ENCODE measurements at regions not wholly inside any gene's neighbourhood (a gene's known extent, or its start where the extent isn't known, plus 50 kb on each side); places are given as distances from the start of the nearest gene placed in this dataset.

DNA sequence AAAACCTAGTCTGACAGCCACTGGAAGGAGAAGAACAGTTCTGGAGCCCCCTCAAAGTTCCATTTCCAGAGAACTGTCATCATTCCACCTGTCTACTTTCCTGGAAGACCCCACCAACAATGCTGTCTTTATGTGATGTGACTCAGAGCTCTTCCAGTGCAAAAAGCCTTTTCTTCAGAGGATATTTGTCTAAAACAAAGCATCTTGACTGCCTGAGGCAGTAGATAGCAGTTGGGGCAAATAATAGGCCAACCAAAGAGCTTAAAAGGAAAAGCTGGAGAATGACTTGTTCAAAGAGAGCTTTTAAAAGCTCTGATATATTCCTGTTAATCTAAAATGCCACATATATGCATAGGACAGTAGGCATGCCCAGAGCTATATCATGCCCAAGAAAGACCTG, 62.6 kb downstream of the MIS18A start:
- TF ChIP-seq, protein P1, sequence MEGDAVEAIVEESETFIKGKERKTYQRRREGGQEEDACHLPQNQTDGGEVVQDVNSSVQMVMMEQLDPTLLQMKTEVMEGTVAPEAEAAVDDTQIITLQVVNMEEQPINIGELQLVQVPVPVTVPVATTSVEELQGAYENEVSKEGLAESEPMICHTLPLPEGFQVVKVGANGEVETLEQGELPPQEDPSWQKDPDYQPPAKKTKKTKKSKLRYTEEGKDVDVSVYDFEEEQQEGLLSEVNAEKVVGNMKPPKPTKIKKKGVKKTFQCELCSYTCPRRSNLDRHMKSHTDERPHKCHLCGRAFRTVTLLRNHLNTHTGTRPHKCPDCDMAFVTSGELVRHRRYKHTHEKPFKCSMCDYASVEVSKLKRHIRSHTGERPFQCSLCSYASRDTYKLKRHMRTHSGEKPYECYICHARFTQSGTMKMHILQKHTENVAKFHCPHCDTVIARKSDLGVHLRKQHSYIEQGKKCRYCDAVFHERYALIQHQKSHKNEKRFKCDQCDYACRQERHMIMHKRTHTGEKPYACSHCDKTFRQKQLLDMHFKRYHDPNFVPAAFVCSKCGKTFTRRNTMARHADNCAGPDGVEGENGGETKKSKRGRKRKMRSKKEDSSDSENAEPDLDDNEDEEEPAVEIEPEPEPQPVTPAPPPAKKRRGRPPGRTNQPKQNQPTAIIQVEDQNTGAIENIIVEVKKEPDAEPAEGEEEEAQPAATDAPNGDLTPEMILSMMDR (conservative IDR thresholded peaks at IDR 0.05; ENCODE audit: low read depth, low read length), result no peak
- H3K4me3 ChIP-seq (ENCODE audit: low read depth, low read length), result no peak overlapping the region
- no peak for DNase-seq (ENCODE audit: low read depth)

DNA sequence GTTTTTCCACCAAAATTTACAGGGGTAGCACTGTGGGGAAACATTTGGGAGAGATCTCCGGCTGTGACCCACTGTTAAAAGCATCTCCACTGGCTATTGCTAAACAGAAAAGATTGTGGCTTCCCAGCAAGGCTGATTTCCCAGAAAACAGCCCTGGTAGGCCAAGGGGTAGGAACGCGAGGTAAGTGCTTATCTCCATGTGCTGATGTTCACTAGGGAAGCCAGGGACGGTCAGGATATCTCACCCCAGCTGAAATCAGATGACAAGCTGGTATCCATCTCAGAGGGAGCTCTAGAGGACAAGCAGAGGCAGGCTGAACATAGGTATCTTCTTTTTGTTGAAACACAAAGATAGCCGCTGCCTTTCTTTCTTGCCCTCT, 63.6 kb downstream of the MIS18A start:
- no peak overlapping the region for H3K4me3 ChIP-seq (ENCODE audit: low read depth, low read length)

DNA sequence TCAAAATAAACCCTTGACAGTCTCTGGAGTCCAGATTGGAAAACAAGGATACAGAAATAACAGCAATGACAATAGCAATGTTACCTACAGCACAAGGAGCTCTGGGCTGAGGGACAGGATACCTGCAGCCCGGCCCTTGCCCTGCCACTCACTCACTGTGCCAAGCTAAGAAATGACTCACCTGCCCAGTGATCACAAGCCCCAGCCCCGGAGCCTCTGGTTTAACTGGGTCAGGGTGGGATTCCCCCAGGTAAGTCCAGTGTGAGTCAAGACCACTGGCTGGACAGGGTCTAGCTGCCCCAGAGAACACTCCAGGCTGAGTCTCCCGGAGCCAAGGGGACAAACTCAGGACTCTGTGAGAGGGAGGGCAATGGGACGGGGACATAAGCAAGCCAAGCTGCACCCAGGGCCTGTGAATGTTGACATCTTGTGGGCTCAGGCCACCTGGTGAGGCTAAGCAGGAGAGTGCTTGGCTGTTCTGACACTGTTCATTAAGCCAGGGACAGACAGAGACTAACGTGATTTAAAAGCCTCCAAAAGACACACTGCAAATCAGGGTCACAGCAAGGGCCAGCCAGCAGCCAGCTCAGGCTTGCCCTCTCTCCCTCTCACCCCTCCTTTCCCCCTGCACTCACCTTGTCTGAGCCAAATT, 64.1 kb downstream of the MIS18A start:
- TF ChIP-seq, protein P1 (conservative IDR thresholded peaks at IDR 0.05; ENCODE audit: low read depth, low read length), result no peak
- H3K4me3 ChIP-seq (ENCODE audit: low read depth, low read length), result no peak overlapping the region
- no peak for DNase-seq (ENCODE audit: low read depth)

More for the DNA sequence above, 63.6 kb downstream of the MIS18A start:
- TF ChIP-seq, protein P1 (conservative IDR thresholded peaks at IDR 0.05; ENCODE audit: low read depth, low read length), result no peak
- DNase-seq (ENCODE audit: low read depth), result no peak

DNA sequence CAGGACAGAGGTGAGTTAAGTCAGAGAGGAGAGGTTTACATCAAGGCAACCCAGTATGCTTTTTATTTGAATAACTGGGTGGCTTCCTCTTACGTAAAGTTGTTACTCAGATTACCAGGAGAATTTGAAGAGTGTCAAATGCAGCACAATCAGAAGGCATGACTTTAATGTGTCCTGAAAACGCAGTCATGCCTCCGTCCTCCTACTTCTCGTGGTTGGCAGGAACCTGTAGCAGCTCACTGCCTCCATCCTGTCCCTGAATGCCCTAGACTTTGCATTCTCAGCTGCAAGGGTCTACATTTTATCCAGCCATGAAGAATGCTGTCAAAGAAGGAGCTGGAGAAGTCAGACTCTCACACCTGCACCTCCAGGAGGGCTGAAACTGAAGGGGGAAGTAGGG, 66.7 kb downstream of the MIS18A start:
- TF ChIP-seq, protein P1 (conservative IDR thresholded peaks at IDR 0.05; ENCODE audit: low read depth, low read length), result no peak
- no peak overlapping the region for H3K4me3 ChIP-seq (ENCODE audit: low read depth, low read length)
- DNase-seq (ENCODE audit: low read depth), result no peak

DNA sequence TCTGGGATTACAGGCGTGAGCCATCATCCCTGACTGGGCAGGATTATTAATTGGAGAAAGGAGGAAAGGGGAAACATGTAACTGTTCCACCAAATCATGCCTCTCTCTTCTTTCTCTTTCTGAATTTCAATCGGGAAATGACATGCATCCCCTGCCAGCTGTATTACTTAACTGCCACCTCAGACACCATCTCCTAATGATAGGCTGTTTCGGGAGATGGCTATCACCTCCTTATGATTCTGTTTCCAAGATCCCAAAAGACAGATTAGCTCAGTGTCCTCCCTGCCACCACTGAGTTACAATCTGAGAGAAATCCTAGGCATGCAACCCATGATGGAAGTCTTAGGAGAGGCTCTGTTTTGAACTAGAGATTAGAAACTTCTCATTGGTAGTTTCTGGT, 67.5 kb downstream of the MIS18A start:
- no peak overlapping the region for H3K4me3 ChIP-seq (ENCODE audit: low read depth, low read length)
- DNase-seq (ENCODE audit: low read depth), result no peak
- TF ChIP-seq, protein P1 (conservative IDR thresholded peaks at IDR 0.05; ENCODE audit: low read depth, low read length), result no peak

DNA sequence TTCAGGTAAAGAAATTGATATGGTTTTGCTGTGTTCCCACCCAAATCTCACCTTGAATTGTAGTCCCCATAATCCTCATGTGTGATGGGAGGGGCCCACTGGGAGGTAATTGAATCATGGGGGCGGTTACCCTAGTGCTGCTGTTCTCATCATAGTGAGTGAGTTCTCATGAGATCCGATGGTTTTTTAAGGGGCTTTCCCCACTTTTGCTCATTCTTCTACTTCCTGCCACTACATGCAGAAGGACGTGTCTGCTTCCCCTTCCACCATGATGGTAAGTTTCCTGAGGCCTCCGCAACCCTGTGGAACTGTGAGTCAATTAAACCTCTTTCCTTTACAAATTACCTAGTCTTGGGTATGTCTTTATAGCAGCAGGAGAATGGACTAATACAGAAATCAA, 69.3 kb downstream of the MIS18A start:
- TF ChIP-seq, protein P1 (conservative IDR thresholded peaks at IDR 0.05; ENCODE audit: low read depth, low read length), result no peak

DNA sequence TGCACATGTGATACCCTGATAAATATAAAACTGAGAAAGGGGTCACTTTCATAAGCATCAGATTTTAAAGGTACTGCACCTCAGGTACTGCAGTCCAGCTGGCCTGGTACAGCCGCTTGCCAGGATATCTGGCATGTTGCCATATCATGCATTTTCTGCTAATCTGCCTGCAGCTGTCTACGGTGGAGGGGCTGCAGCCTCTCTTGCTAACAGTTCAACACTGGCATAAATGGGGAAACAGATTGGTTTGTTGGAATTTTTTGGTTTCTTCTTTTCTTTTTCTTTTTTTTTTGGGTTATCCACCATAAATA, 71.5 kb downstream of the MIS18A start:
- no peak for DNase-seq (ENCODE audit: low read depth)
- no peak overlapping the region for H3K4me3 ChIP-seq (ENCODE audit: low read depth, low read length)
- TF ChIP-seq, protein P1 (conservative IDR thresholded peaks at IDR 0.05; ENCODE audit: low read depth, low read length), result no peak

More for the DNA sequence above, 69.3 kb downstream of the MIS18A start:
- no peak for DNase-seq (ENCODE audit: low read depth)
- no peak overlapping the region for H3K4me3 ChIP-seq (ENCODE audit: low read depth, low read length)
